Pancreas (tissue), 10 donors: ENCODE measurements at regions not wholly inside any gene's neighbourhood (a gene's known extent, or its start where the extent isn't known, plus 50 kb on each side); places are given as distances from the start of the nearest gene placed in this dataset.

Experiments
- ATAC-seq, 4 donors: fragments of 200-7000 bp; cut with Tn5 transposase; one replicate each; pipeline versions ENCODE4 v1.8.0 to v1.9.1; 2020; ENCODE audit warnings: mild to moderate bottlenecking in 4 of 4, moderate library complexity in 4 of 4
- DNase-seq, 6 donors: peaks; one replicate each; pipeline ENCODE4 v3.0.0-alpha.2; 2020
- FAIRE-seq: peaks from 2 replicates; lab custom pipeline; 2012; peaks lifted over from hg19 to GRCh38; lab: Jason Lieb, UNC
- H3K27ac ChIP-seq, 4 donors: fragments of 200-600 bp; sonication (generic); 1 replicate in 3 of 4; 2 replicates in 1 of 4; pipeline versions ENCODE4 v1.5.0 to v1.8.0; 2020
- H3K27me3 ChIP-seq, 4 donors: fragments of 200-600 bp; one replicate each; pipeline ENCODE4 v1.8.0; 2021
- H3K36me3 ChIP-seq, 3 donors: fragments of 200-600 bp; sonication (generic) in 1 of 3; one replicate each; pipeline versions ENCODE4 v1.5.0 to v1.8.0; 2020 to 2021
- H3K4me1 ChIP-seq, 3 donors: fragments of 200-600 bp; one replicate each; pipeline ENCODE4 v1.8.0; 2021
- H3K4me3 ChIP-seq, 4 donors: fragments of 200-600 bp; sonication (generic) in 2 of 4; one replicate each; pipeline versions ENCODE4 v1.5.0 to v1.8.0; 2020 to 2021
- H3K9me3 ChIP-seq, 4 donors: fragments of 200-600 bp; one replicate each; pipeline ENCODE4 v1.8.0; 2021
- whole genome bisulfite sequencing, 2 donors: extraction: QIAGEN DNeasy Blood & Tissue Kit; methylation state at CpG; one replicate each; pipeline ENCODE4 v1.1.7; 2013; 5-methylcytosine and 5-hydroxymethylcytosine counted together
- intact Hi-C, 3 donors: fragments of 100-400 bp; cut with DNase I; formaldehyde crosslinking; loops; one replicate each; pipeline versions ENCODE4 v1.11.1 to v1.14.2; 2022
- TF ChIP-seq, protein P1 (sequence below), 4 donors: fragments of 200-600 bp; sonication (generic) in 3 of 4; IDR thresholded peaks; one replicate each; pipeline versions ENCODE4 v1.5.0 to v1.8.0; 2021; ENCODE audit warnings: antibody characterized with exemption in 4 of 4
- donor health status: healthy with polysubstance abuse.
- donor health status: DM: no; HTN: no; CAD: no; lungs with moderate emphysema.
- donor health status: DM: no; HTN: no; CAD: no.
- donor health status: control.
- donor health status: control.
- donor health status: Bipolar disorder and iron deficiency.
- donor health status: DM: yes; HTN: yes; CAD: no.
- donor health status: DM: no; HTN: no; CAD: no.
- donor health status: DM: no; HTN: no; CAD: no.
- donor health status: DM: yes; HTN: yes; CAD: no.

GRCh38 chr2:198476007-198476406 lies 671.6 kb downstream of the PLCL1 start:
- TF ChIP-seq, protein P1, sequence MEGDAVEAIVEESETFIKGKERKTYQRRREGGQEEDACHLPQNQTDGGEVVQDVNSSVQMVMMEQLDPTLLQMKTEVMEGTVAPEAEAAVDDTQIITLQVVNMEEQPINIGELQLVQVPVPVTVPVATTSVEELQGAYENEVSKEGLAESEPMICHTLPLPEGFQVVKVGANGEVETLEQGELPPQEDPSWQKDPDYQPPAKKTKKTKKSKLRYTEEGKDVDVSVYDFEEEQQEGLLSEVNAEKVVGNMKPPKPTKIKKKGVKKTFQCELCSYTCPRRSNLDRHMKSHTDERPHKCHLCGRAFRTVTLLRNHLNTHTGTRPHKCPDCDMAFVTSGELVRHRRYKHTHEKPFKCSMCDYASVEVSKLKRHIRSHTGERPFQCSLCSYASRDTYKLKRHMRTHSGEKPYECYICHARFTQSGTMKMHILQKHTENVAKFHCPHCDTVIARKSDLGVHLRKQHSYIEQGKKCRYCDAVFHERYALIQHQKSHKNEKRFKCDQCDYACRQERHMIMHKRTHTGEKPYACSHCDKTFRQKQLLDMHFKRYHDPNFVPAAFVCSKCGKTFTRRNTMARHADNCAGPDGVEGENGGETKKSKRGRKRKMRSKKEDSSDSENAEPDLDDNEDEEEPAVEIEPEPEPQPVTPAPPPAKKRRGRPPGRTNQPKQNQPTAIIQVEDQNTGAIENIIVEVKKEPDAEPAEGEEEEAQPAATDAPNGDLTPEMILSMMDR (IDR thresholded peaks at IDR 0.05), result no peak
- H3K27ac ChIP-seq, result no peak overlapping the region
- H3K27me3 ChIP-seq, result no peaks in the 10 kb centered on the region
- intact Hi-C loops, result no loop called here
- no peaks in the 10 kb centered on the region for H3K36me3 ChIP-seq
- H3K4me1 ChIP-seq, result no peaks in the 10 kb centered on the region
- no peak overlapping the region for H3K4me3 ChIP-seq
- no peak for ATAC-seq
- FAIRE-seq, result no peak
- no peaks in the 10 kb centered on the region for H3K9me3 ChIP-seq
- 18 to 31% methylated on average over 1 of the region's 1 CpG for WGBS, 2 donors
- DNase-seq, result no peak

- H3K27me3 ChIP-seq, result no peaks in the 10 kb centered on the region
- no peak overlapping the region for H3K27ac ChIP-seq
- H3K36me3 ChIP-seq, result no peaks in the 10 kb centered on the region
- no peak for FAIRE-seq
- intact Hi-C loops, result no loop called here
- ATAC-seq, result no peak
- no peaks in the 10 kb centered on the region for H3K4me1 ChIP-seq
- H3K4me3 ChIP-seq, result no peak overlapping the region
- no peak for DNase-seq
- WGBS, 2 donors, result 44 to 54% methylated on average over 2 of the region's 2 CpGs
- TF ChIP-seq, protein P1 (IDR thresholded peaks at IDR 0.05), result no peak
- H3K9me3 ChIP-seq, result no peaks in the 10 kb centered on the region
Observed at GRCh38 chr2:198471291-198471690, 666.9 kb downstream of the PLCL1 start.

DNA sequence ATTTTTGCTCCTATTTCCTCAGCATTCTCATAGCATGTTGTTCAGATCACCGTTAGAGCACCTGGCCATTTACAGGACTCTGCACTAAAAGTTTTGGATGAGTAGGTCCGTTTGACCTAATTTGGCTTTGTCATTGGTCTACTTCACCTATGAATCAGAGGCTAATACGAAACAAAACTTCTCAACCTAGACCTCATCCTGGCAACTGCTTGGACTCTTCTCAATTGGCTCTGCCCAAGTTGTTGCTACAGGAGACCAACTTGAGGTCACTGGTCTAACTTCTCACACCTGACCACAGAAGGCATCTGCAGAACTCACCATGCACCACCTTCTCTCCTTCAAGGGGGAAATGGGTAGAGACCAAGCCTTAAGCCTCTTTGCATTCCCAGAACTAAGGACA lies 663.7 kb downstream of the PLCL1 start:
- no peak for ATAC-seq
- no peak for DNase-seq
- TF ChIP-seq, protein P1 (IDR thresholded peaks at IDR 0.05), result no peak
- no peaks in the 10 kb centered on the region for H3K36me3 ChIP-seq
- no peaks in the 10 kb centered on the region for H3K4me1 ChIP-seq
- no peak overlapping the region for H3K27ac ChIP-seq
- intact Hi-C loops, result no loop called here
- H3K4me3 ChIP-seq, result no peak overlapping the region
- no peaks in the 10 kb centered on the region for H3K27me3 ChIP-seq
- H3K9me3 ChIP-seq, result no peaks in the 10 kb centered on the region
- FAIRE-seq, result no peak
- WGBS, 2 donors, result 63 to 67% methylated on average over 3 of the region's 3 CpGs

DNA sequence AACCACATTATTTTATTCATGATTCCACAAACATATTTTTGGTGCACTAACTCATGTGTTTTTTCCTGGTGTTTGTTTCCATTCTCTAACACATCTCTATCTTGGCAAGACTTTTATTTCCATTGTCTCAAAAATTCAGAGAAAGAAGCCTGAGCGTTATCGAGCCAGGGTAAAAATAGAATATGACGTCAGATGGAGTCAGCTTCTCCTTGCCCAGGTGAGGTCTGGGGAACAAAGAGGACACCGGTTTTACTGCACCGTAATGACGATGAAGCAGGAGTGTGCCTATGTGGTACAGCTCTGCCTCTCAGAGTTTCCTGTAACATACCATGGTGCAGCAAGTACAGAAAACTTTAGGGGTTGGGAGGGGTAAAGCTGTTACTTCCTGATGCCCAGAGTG lies 661.6 kb downstream of the PLCL1 start:
- intact Hi-C loops, result no loop called here
- ATAC-seq, result no peak

DNA sequence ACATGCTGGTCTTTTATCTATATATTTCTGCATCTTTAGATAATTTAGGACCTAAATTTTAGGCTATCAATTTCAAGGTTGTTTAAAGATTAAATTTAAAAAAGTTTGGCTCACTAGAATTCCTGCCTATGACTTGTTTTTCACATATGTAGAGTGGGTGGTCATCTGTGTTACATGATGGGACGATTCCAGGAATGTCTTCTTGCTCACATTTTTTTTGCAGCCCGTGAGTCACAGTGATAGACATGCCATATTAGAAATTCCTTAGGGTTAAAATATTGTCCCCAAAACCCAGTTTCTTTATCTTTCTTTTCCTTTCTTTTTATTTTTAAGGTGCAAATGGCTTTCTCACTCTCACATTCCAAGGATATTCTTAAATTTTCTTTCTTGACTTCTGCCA lies 652.0 kb downstream of the PLCL1 start:
- no peaks in the 10 kb centered on the region for H3K36me3 ChIP-seq
- TF ChIP-seq, protein P1 (IDR thresholded peaks at IDR 0.05), result no peak
- FAIRE-seq (no peak), DNase-seq (no peak), ATAC-seq (no peak)
- H3K4me1 ChIP-seq, result no peaks in the 10 kb centered on the region
- 43 to 50% methylated on average over 2 of the region's 2 CpGs for WGBS, 2 donors
- no peaks in the 10 kb centered on the region for H3K9me3 ChIP-seq
- intact Hi-C loops, result no loop called here
- no peak overlapping the region for H3K27ac ChIP-seq
- no peak overlapping the region for H3K4me3 ChIP-seq
- H3K27me3 ChIP-seq, result no peaks in the 10 kb centered on the region

More for the DNA sequence above, 661.6 kb downstream of the PLCL1 start:
- WGBS, 2 donors, result 82 to 90% methylated on average over 6 of the region's 6 CpGs
- Histone ChIP-seq H3K27ac (no peak overlapping the region), H3K36me3 (no peaks in the 10 kb centered on the region), H3K9me3 (no peaks in the 10 kb centered on the region), H3K27me3 (no peaks in the 10 kb centered on the region), H3K4me3 (no peak overlapping the region), H3K4me1 (no peaks in the 10 kb centered on the region)
- TF ChIP-seq, protein P1 (IDR thresholded peaks at IDR 0.05), result no peak
- FAIRE-seq, result no peak
- no peak for DNase-seq
